ENCODE measurements at regions not wholly inside any gene's neighbourhood (a gene's known extent, or its start where the extent isn't known, plus 50 kb on each side); places are given as distances from the start of the nearest gene placed in this dataset.

DNA sequence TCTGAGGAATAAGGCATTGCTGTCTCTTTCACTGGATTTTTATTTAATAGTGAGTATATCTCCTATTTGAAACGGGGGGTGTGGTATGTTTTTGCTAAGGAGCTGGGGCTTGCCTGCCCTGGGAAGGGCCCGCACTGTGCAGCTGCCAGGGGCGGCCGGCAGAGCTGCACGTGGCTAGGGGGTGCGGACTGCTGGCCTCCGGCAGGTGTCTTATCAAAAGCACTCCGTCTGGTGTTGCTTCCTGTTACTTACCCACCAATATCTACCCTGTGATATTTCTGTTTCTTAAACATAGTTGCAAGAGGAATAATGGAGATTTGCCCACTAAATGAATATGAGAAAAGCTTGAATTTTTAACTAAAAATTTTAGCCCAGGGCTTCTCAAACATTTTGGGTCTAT, 232.0 kb downstream of the IRX1 start:
- FAIRE-seq = no peak

DNA sequence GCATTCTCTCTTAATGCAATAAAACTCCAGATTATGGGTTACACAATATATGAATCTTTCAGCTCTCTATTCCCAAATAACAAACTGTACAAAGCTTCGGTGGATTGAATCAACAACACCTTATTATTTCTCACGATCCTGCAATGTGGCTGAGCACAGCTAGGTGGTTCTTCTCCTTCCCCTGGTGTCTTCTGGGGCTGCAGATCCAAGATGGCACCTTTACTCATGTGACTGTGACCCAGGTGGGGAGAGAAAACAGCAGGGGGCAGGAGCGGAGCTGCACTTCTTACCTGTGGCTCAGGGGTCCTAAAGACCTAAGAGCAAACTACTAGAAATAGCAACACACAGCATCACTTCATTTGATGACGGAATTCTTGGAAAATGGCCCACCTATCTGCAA, 233.1 kb downstream of the IRX1 start:
- FAIRE-seq = no peak

DNA sequence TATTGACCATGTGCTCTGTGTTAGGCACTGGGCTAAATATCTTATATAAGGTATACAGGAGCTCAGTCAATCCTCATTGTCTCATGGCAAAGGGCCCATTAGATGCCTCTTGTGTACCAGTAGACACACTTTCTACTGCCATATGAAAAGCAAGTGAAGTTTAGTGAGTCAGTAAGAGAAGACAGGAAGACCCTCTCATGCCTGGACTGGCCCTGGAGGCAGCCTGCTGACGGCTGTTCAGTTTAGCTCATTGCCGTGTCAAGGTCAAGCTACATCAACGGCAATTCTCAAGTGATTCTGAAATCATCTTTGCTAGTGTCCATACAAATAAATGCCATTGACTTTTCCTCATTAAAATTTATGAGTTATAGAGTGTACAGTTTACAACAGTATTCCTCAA, 237.9 kb downstream of the IRX1 start:
- FAIRE-seq = no peak

DNA sequence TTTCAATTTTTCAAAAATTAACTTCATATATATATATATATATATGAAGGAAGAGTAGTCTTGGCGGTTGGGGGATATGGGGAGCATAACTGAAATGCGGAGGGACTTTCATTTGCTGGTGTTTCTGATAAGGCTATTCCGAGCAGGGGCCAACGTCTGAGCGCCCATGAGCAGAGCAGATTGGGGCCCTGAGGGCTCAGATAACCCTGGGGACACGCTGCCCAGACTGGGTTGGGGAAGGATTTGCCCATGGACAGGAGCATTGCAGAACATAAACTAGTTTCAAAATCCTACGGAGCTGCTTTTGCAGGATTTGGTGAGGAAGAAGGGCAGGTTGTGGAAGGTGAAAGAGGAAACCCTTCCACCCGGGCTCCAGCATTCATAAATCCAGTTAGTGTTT, 240.2 kb downstream of the IRX1 start:
- no peak for FAIRE-seq

DNA sequence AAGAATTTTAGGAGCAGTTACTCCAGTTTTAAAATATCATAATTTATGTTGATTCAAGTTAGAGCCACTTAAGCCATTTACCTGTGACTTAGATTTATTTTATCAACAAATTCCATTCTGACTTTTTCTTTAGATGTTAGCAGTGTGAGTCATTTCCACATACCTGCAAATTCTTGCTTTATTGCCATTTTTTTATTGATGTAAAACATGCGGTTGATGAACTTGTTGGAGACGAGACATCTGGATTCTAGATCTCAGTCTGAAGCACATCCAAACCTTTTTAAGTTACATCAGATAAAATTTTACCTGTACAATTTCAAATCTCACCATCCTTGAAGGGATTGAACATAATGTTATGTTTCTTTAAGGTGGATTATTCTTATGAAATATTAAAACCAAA, 240.9 kb downstream of the IRX1 start:
- no peak for FAIRE-seq

DNA sequence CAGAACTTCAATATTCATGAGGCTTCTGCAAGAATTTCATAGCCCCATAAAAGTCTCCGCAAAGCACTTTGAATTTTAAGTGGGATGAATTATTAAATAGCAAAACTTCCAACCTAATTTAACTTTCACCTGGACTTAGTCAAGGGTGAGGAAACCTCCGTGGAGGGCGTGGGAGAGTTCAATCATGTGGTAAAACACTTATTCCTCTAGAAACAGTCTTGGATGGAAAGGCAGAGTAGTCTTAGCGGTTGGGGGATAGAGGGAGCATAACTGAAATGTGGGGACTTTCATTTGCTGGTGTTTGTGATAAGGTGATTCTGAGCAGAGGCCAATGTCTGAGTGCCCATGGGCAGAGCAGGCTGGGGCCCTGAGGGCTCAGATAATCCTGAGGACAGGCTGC, 241.9 kb downstream of the IRX1 start:
- FAIRE-seq = no peak

DNA sequence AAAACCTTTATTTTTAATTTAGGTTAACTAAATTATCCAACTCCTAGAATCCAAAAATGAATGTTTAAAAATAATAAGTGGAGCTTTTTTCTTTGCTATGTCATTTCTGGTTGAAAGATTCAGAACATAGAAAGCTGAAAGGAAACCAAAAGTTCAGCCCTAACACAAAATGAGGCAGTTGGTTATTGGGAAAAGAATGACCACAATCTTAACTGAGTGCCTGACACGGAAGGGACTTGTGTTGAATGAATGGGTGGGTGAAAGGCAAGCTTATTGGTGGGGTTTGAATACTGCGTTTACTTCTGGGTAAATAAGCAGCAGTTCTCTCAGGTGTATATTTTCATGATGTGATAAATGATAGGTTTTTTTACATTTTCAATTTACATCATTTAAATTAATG, 243.5 kb downstream of the IRX1 start:
- FAIRE-seq = no peak

DNA sequence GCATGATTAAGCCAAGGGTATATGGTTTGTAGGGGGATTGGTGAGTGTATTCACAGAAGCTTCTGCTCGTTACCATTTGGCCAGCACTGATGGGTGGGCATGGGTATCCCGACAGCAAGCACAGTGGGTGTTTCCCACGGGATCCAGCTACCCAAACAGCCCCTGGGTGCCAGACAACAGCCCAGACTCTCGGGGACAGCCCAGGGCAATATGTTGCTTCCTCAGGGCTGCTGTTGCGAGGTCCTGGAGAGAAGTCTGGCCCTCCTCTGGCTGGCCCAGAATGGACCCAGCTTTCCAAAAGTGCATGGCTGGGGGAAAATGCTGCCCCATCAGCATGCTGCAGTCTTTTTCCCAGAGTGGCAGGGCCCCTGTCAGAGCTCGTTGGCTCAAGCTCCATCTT, 247.0 kb downstream of the IRX1 start:
- FAIRE-seq = no peak

DNA sequence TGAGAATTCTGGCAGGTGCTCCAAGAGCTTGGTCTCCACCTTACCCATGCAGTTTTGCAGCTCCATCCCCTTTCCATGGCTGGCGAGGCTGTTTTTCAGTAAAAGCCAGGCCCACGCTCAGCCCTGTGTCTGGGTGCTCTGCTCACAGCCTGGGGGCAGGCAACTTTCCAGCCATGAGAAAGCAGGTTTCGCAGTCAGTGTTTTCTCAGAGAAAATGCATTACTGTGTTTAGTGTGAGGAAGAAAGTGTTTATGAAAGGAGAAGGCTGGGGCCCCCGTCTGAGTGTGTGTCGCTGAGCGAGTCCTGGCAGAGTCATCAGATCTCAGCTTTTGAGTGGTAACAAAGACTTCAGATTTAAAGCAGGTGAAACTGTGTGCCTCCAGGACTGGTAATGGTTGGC, 248.1 kb downstream of the IRX1 start:
- FAIRE-seq = no peak

DNA sequence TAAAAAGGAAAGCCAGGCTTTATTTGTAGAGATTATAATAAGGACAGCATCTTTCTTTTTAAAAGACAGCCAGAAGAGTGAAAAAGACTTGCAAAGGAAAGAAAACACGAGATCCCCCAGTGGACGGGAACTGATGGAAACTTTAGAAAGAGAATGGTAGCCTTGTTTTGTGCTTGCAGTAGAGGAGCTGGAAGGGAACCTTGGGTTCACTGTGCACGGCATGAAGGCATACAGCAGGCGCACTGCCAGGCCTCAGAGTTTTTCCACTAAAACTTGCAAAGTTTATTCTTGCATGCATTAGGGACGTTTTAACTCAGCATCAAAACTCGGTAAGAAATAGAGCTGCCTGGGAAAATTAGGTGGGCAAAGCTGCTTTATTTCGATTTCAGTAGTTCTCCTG, 248.6 kb downstream of the IRX1 start:
- no peak for FAIRE-seq

DNA sequence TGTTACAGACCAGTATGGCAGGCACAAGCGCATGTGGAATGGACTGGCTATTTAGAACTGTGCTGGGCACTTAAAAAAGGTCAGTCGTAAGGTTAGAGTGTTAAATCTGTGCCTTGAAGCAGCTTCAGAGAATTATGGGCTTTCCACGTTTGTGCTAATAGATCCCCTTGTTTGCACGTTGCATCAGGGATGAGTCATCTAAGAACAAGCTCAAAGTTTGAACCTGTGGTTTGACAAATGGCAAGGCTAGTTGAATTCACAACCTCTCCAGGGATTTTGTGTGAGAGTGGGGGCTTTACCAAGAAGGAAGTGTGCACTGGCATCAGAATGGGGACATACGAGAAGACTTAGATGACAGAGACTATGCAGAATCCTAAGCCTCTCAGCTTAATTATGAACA, 249.6 kb downstream of the IRX1 start:
- no peak for FAIRE-seq

DNA sequence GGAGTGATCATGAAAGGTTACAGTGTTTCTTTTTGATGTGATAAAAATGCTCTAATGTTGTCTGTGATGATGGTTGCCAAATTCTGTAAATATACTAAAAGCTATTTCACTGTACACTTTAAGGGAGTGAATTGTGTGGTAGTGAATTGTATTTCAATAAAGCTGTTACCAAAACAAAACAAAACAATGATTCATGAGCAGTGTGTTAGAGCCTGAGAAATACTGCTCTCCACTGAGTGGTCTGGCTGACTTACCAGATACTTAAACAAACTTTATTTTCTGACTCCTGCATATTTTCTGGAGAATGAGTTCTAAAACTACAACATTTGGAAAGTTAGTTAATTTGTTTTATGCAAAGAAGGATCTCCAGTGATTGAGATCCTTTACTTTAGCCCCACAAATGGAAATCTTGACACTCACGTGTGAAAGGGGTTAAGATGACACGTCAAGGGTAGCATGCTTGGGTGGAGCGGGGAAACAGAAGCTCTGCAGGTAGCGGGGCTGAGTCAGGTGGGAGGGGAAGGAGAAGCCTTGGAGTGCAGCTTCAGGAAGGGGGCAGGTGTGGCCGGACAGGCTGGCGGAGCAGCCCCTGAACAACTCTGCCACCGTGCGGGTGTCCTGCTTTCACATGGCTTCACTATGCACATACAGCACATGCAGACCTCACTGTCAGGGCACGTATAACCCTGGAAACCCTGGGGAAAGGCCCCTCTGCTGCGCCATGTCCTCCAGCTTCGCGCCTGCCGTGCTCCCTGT, 256.7 kb downstream of the IRX1 start:
- FAIRE-seq = no peak

DNA sequence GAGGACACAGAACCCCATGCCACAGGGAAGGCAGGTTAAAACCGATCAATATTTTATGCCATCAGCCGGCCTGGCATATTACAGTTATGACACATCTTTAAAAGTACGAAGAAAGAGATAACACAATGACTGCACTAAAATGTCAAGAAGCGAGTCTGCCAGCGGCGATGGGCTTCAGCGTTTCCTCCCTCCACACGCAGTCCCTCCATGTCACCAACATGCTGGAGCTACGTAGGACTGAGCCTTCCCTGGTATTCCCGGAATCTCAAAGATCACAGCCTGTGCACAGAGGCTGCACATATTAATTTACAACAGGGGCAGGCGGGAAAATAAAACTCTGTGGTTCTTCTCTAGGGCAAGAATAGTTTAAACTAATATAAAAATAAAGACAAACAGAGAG, 257.7 kb downstream of the IRX1 start:
- no peak for FAIRE-seq

DNA sequence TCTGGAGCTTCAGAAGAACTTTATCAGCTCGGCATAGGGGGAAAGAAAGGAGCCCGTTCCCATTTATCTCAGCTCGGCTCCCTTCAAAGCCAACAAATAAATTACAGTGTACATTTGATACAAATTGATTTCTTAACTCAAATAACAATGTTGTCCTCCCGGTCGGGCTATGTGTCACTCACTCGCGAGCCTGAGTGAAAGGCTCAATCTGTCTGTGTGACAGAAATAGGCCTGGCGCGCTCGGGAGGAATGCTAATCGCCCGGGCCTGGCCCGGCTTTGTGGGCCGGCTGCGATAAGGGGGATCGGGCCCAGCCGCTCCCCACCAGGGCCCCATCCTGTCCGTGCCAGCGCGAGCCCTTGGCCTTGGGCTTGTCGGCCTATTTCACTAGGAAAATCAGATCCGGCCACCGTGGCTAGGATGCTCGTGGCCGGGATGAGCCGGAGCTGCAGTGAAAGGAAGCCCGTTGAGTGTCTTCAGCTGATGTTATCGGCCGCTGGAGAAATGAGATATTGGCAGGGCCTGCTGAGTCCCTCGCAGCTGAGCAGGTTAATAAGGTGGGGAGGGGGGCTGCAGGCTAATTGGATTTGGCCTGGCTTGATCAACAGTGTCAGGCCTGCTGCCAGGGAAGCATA, 258.7 kb downstream of the IRX1 start:
- no peak for FAIRE-seq

DNA sequence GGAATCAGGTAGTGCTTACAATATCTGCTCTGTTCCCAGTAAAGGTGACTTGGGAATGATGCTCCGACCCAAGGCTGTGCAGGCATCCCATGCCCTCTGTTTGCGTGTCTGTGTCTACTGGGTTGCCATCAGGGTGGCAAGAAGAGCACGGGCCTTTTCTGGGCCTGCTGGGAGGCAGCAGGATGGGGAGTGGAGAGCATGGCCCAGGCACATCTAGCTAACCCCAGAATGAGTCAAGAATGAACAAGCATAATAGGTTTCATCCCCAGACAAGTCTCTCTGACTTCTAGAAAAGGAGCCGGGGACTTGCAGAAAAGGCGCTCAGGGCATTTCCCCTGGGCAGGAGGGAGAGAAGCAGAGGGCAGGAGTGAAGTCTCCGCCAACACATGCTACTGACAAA, 260.4 kb downstream of the IRX1 start:
- FAIRE-seq = no peak

DNA sequence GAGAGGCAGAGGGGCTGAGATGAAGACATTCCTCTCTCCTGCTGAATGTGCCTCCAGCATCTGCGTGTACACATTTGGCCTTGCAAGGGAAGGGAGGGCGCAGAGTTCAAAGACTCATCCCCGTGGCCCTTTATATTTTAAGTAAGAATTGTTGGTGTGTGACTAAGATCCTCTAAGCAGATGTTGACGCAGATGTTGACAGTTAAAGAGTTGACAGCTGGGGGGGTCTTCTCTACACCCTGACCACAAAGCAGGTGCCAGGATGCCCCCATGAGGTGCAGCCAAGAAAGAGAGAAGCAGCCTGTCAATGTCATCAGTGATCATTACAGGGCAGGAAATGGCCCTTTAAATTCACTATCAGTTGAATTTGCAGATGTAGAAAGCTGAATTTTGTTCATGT, 262.9 kb downstream of the IRX1 start:
- FAIRE-seq = no peak

DNA sequence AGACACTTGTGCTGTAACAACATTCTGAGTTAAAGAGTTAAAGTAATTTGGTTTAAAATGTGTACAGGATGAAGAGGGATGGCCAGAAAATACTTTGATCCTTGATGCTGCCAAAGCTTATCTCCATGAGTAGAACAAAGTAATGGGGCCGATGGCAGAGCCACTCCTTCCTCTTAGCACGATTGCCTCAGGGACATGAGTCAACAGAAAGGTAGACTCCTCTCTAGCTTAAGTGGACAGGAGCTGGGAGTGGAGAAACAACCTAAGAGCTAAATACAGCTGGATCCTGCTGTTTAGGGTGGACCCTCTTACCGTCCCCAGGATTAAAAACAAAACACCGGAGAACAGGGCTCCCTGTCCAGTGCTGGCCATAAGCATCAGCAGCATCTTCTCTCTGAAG, 267.3 kb downstream of the IRX1 start:
- FAIRE-seq = no peak

DNA sequence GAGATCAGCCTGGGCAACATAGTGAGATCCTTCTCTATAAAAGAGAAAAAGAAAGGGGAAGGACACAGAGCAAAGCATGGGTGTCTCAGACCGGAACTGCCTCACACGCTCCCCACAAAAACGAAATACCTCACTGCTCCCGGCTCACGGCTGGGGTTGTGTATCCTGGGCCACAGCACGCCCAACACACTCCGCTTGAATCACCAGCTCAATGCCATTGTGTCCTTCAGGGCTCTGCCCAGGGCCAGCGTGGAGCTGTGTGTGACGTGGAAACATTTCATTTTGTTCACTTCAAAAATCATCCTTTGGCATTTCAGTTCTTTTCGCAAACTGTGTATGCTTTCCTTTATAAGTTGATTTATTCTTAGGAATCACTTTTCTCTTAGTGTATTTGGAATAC, 279.5 kb downstream of the IRX1 start:
- FAIRE-seq = no peak

DNA sequence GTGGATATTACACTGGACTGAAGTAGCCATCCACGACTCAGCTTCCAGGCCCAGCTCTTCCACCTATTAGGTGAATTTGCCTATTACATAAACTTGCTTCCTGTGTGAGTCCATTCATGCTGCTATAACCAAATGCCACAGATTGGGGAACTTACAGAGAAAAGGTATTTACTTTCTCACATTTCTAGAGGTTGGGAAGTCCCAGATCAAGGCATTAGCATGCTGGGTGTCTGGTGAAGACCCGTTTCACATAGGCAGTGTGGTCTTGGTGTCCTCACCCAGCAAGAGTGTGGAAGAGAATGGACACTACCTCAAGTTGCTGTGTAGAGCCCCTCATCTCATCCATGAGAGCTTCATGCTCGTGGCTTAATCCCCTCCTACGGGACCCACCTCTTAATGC, 282.6 kb downstream of the IRX1 start:
- no peak for FAIRE-seq

DNA sequence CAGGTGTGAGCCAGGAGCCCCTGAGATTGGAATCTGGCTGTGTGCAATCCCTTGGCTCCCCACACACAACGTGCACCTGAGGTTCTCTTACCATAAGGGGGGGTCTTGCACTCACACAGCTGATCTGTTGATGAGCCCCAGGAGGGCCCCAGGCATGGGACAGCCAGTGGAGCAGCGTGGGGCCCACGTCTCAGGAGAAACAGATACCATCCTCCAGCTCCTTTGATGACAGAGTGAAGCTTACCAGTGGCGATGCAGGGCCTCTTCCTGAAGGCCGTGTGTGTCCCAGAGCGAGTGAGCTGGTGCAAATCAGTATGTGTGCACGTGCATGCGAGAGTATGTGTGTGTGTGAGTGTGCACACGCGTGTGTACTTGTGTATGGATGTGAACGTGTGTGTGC, 287.4 kb downstream of the IRX1 start:
- no peak for FAIRE-seq

DNA sequence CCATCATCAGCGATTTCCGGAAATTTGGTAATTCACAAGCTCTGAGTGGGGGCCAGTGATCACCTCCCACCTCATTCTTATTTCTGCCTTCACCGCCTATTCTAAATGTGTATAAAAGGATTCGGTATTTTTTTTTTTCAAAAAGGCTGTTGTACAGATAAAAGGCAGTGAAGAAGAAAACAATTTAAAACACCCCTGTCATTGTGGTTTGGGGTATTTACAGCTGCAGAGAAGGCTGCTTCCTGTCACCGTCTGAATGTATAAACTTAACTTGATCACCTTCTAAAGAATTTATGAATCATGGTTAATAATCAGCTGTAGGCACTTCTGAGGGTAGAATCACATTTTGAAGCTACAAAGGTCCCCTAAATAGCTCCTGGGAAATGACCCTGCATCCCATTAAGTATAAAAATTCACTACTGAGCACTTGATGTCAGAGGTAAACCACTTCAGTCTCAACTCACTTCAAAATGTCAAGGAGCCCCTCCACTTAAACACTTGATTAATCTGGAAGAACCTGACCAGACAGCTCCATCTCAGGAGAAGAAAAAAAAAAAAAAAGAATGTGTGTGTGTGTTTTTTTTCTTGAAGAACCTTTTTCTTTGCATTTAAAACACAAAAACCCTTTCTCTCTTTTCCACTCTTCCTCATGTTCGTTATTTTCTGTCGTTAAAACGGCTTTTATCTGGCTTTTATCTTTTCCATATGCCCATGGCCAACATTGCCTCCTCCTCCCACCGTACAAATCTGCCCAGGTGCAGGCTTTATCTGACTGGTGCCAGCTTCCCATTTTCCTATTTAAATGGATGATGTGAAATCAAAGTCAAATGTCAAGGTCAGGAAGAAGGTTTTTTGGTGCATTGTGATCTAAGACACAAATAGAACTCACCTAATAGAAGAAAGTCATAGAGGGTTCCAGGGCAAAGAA, 291.2 kb downstream of the IRX1 start:
- FAIRE-seq = no peak

DNA sequence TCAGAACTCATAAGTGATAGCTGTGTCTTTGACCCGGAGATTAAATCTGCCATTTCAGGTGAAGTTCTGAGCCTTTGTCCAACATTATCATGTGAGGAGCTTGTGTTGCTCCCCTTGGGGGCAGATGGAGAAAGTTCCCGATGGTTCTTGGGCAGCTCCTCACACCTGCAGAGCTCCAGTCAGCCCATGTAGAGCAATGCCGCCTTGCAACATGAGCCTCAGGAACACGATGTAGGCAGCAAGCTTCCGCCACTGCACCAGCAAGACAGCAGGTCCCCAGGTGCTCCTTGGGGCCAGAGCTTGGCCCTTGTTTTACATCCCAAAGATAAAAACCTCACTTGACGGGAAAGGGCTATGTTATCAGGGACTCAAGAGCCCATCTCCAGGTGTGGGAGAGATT, 292.7 kb downstream of the IRX1 start:
- FAIRE-seq = no peak

DNA sequence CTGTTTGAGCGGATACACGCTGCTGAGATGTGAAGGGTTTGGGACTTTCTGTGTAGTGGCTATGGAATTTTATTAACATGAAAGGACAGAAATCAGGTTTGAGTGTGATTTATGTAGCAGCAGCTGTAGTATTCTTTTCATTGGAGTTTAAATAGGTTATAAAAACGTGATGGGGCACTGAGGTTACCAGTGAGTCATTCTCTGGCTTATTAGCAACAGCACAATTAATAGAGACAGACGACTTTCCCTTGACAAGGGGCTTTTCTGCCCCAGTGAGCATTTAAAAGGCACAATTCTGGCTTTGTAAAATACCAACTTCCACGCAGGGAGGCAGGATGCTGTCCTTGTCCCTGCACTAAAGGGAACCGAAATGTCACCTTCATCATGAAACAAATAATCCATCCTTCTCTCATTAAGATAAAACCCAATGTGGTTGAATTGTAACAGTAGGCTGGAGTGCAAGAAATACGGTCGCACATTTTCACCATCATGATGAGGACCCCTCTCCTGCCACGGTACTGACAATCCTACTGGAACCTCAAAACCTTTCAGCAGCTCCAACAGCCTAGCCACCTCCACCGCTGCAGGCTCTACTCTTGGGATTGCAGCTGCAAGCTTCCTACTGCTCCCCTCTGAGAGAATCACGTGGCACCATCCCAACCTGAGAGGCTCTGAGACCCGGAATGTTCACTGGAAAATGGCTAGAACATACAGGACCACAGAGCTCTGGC, 293.9 kb downstream of the IRX1 start:
- no peak for FAIRE-seq
